HL-60 (cell line): ENCODE measurements at regions not wholly inside any gene's neighbourhood (a gene's known extent, or its start where the extent isn't known, plus 50 kb on each side); places are given as distances from the start of the nearest gene placed in this dataset.

ENCODE experiments used
- DNase-seq, 2 experiments: peaks; one replicate each; pipeline ENCODE4 v3.0.0-alpha.2; 2010 to 2020; ENCODE audit warnings: low read depth in 1 of 2, low spot score in 1 of 2
- H3K27ac ChIP-seq: fragments of 250-450 bp; sonication (Bioruptor Pico); replicated peaks from 2 replicates; pipeline ENCODE4 v1.5.1; 2020; ENCODE audit warnings: mild to moderate bottlenecking, moderate library complexity
- H3K27me3 ChIP-seq: fragments of 250-450 bp; sonication (Bioruptor Pico); 2 replicates; pipeline ENCODE4 v1.5.1; 2021; ENCODE audit warnings: mild to moderate bottlenecking, moderate library complexity; ENCODE audit not compliant: insufficient read depth, poor library complexity, severe bottlenecking
- H3K4me3 ChIP-seq: replicated peaks from 2 replicates; pipeline ENCODE4 v1.5.1; 2011; ENCODE audit warnings: mild to moderate bottlenecking, control low read depth, low read length; ENCODE audit not compliant: insufficient read depth
- GABPA ChIP-seq: IDR thresholded peaks from 2 replicates; pipeline ENCODE4 v1.6.1; 2012; ENCODE audit warnings: low read depth
- POLR2AphosphoS5 ChIP-seq: IDR thresholded peaks from 2 replicates; pipeline ENCODE4 v1.6.1; 2012; ENCODE audit warnings: low read depth
- SPI1 ChIP-seq: IDR thresholded peaks from 2 replicates; pipeline ENCODE4 v1.6.1; 2012; ENCODE audit warnings: low read depth, mild to moderate bottlenecking, borderline replicate concordance
- TF ChIP-seq, protein P1 (sequence below): IDR thresholded peaks from one replicate; pipeline ENCODE4 v1.5.1; 2011; ENCODE audit warnings: low read length, control low read depth, inconsistent platforms; ENCODE audit not compliant: insufficient read depth
- TF ChIP-seq, protein P2 (sequence below): IDR thresholded peaks from 2 replicates; pipeline ENCODE4 v1.6.1; 2012; ENCODE audit warnings: low read depth; ENCODE audit not compliant: insufficient replicate concordance

DNA sequence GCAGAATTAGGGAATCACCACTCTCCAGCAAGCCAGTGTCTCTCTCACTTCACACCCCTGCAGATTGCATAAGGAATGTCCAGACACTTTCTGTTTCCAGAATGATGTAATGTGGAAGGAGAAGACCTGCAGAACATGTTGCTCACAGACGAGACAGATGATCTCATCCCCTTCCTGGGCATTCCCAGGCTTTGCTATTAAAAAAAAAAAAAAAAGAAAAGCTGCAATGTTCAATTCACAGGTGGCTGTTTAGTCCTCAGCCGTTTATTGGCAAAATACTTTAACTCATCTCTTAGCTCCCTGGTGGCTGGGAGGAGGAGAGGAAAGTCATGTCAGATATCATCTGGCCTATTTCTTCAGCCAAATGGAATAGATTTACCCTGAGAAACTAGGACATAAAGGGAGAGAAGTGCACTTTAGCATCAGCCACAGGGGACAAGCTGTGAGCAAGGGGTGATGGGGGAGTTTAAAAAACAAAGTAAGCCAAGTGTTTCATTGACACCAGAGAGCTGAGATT is 95.9 kb upstream of the TNC start:
- DNase-seq: no peak
- H3K27me3 ChIP-seq: no peaks in the 10 kb centered on the region
- TF ChIP-seq, protein P1, sequence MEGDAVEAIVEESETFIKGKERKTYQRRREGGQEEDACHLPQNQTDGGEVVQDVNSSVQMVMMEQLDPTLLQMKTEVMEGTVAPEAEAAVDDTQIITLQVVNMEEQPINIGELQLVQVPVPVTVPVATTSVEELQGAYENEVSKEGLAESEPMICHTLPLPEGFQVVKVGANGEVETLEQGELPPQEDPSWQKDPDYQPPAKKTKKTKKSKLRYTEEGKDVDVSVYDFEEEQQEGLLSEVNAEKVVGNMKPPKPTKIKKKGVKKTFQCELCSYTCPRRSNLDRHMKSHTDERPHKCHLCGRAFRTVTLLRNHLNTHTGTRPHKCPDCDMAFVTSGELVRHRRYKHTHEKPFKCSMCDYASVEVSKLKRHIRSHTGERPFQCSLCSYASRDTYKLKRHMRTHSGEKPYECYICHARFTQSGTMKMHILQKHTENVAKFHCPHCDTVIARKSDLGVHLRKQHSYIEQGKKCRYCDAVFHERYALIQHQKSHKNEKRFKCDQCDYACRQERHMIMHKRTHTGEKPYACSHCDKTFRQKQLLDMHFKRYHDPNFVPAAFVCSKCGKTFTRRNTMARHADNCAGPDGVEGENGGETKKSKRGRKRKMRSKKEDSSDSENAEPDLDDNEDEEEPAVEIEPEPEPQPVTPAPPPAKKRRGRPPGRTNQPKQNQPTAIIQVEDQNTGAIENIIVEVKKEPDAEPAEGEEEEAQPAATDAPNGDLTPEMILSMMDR: no peak
- TF ChIP-seq SPI1 (no peak), POLR2AphosphoS5 (no peak), GABPA (no peak)
- TF ChIP-seq, protein P2, sequence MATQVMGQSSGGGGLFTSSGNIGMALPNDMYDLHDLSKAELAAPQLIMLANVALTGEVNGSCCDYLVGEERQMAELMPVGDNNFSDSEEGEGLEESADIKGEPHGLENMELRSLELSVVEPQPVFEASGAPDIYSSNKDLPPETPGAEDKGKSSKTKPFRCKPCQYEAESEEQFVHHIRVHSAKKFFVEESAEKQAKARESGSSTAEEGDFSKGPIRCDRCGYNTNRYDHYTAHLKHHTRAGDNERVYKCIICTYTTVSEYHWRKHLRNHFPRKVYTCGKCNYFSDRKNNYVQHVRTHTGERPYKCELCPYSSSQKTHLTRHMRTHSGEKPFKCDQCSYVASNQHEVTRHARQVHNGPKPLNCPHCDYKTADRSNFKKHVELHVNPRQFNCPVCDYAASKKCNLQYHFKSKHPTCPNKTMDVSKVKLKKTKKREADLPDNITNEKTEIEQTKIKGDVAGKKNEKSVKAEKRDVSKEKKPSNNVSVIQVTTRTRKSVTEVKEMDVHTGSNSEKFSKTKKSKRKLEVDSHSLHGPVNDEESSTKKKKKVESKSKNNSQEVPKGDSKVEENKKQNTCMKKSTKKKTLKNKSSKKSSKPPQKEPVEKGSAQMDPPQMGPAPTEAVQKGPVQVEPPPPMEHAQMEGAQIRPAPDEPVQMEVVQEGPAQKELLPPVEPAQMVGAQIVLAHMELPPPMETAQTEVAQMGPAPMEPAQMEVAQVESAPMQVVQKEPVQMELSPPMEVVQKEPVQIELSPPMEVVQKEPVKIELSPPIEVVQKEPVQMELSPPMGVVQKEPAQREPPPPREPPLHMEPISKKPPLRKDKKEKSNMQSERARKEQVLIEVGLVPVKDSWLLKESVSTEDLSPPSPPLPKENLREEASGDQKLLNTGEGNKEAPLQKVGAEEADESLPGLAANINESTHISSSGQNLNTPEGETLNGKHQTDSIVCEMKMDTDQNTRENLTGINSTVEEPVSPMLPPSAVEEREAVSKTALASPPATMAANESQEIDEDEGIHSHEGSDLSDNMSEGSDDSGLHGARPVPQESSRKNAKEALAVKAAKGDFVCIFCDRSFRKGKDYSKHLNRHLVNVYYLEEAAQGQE: no peak
- no peak overlapping the region for H3K4me3 ChIP-seq
- H3K27ac ChIP-seq: no peak overlapping the region

DNA sequence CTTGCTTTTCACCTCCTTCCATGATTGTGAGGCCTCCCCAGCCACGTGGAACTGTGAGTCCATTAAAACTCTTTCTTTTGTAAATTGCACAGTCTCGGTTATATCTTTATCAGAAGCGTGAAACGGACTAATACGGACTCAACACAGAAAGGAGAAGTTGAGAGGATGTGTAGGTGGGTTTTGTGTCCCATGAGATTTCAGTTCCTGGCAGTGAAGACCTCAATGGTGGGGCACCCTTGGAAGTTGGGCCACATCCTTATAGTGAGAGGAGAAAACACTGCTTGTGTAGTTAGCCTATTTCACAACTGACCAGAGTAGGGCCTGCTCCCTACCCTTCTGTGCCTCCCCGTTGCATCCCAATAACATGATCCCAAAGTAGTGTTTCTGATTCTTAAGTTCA is 98.9 kb upstream of the TNC start:
- H3K4me3 ChIP-seq: no peak overlapping the region
- no peaks in the 10 kb centered on the region for H3K27me3 ChIP-seq
- TF ChIP-seq POLR2AphosphoS5: no peak
- TF ChIP-seq, protein P2: no peak
- no peak for TF ChIP-seq SPI1
- TF ChIP-seq, protein P1: no peak
- no peak for TF ChIP-seq GABPA
- no peak overlapping the region for H3K27ac ChIP-seq
- no peak for DNase-seq

DNA sequence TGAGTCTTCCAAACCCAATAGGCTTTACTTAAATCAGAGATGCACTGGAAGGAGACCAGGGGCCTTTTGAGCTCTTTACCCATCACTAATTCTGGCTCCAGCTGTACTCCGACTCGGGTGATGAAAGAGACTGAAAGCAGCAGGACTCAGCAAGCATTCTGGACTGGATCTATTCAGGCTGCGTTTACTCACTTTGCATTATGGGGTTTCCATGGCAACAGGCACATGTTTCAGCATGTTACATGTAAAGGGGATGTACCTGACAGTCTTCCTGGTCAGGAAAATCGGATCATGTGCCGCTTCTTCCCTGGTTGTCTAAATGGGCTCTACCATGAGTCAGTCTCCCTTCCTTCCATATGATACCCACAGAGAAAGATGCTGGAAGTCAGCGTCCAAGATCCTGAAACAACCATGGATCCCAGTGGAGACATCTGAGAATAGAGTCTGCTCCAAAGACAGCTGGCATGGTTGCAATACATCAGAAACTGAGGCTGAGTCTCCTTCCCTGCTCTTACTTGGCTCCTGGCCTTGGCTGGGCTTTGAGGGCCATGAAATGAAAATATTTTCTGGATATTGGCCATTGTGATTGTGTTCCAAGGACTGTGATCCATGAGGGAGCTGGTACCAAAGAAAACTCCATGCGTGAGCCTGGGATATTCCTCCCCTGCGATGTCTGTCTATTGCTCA is 102.5 kb upstream of the TNC start:
- H3K27me3 ChIP-seq: no peaks in the 10 kb centered on the region
- no peak overlapping the region for H3K27ac ChIP-seq
- DNase-seq: no peak
- no peak for TF ChIP-seq POLR2AphosphoS5
- TF ChIP-seq GABPA: no peak
- TF ChIP-seq, protein P1: no peak
- TF ChIP-seq, protein P2: no peak
- TF ChIP-seq SPI1: no peak
- no peak overlapping the region for H3K4me3 ChIP-seq
